Progenitor cell of endocrine pancreas (in vitro differentiated cells): ENCODE measurements at regions not wholly inside any gene's neighbourhood (a gene's known extent, or its start where the extent isn't known, plus 50 kb on each side); places are given as distances from the start of the nearest gene placed in this dataset.
A peak's percentile ranks its signal among the peaks of the same experiment; 100 is the strongest.

Experiments used
- DNase-seq: peaks from one replicate; pipeline ENCODE4 v3.0.0; 2021; ENCODE audit warnings: low spot score; ENCODE audit not compliant: unreplicated experiment
- H3K27ac Mint-ChIP-seq: 2 replicates; pipeline ENCODE4 v1.8.0; 2021; ENCODE audit warnings: mild to moderate bottlenecking, moderate library complexity, mixed read lengths
- H3K27me3 Mint-ChIP-seq: 2 replicates; pipeline ENCODE4 v1.8.0; 2021; ENCODE audit warnings: mixed read lengths
- H3K36me3 Mint-ChIP-seq: 2 replicates; pipeline ENCODE4 v1.8.0; 2022; ENCODE audit warnings: mixed read lengths; ENCODE audit not compliant: insufficient read depth
- H3K4me1 Mint-ChIP-seq: 2 replicates; pipeline ENCODE4 v1.8.0; 2021; ENCODE audit warnings: low read depth, mixed read lengths
- H3K4me3 Mint-ChIP-seq: 2 replicates; pipeline ENCODE4 v1.8.0; 2021; ENCODE audit warnings: low read depth, mild to moderate bottlenecking, moderate library complexity, mixed read lengths
- H3K9me3 Mint-ChIP-seq: 2 replicates; pipeline ENCODE4 v1.8.0; 2021; ENCODE audit warnings: low read depth, mixed read lengths
- CTCF ChIP-seq: fragments of 200-600 bp; sonication (generic); IDR thresholded peaks from one replicate; pipeline ENCODE4 v1.5.0; 2021; ENCODE audit warnings: antibody characterized with exemption, mild to moderate bottlenecking; ENCODE audit not compliant: unreplicated experiment

- peaks cover 3% of the 10 kb centered on the region for H3K4me1 Mint-ChIP-seq
- no peak overlapping the region for H3K4me3 Mint-ChIP-seq
- H3K27ac Mint-ChIP-seq, result no peak overlapping the region
- TF ChIP-seq CTCF, result no peak
- peaks cover 26% of the 10 kb centered on the region for H3K27me3 Mint-ChIP-seq
- H3K36me3 Mint-ChIP-seq, result no peaks in the 10 kb centered on the region
- no peaks in the 10 kb centered on the region for H3K9me3 Mint-ChIP-seq
- DNase-seq, result peak; percentile 4
These were observed 85.3 kb upstream of the PPP2R2D start for GRCh38 chr10:131815266-131816156.

GRCh38 chr10:131816157-131816775, 84.5 kb upstream of the PPP2R2D start:
- no peak overlapping the region for H3K27ac Mint-ChIP-seq
- no peak for TF ChIP-seq CTCF
- H3K9me3 Mint-ChIP-seq, result no peaks in the 10 kb centered on the region
- H3K27me3 Mint-ChIP-seq, result peaks cover 26% of the 10 kb centered on the region
- H3K36me3 Mint-ChIP-seq, result no peaks in the 10 kb centered on the region
- peaks cover 3% of the 10 kb centered on the region for H3K4me1 Mint-ChIP-seq
- no peak overlapping the region for H3K4me3 Mint-ChIP-seq
- DNase-seq, result peak; percentile 8

GRCh38 chr10:131816941-131817700, 83.7 kb upstream of the PPP2R2D start:
- Mint-ChIP-seq H3K4me3 (no peak overlapping the region), H3K9me3 (no peaks in the 10 kb centered on the region), H3K27ac (no peak overlapping the region), H3K36me3 (no peaks in the 10 kb centered on the region), H3K4me1 (peaks cover 3% of the 10 kb centered on the region), H3K27me3 (peaks cover 26% of the 10 kb centered on the region)
- no peak for TF ChIP-seq CTCF
- peak; percentile 7 for DNase-seq

GRCh38 chr10:131817866-131818509, 82.8 kb upstream of the PPP2R2D start:
- H3K27ac Mint-ChIP-seq, result no peak overlapping the region
- TF ChIP-seq CTCF, result no peak
- no peak overlapping the region for H3K4me3 Mint-ChIP-seq
- no peaks in the 10 kb centered on the region for H3K36me3 Mint-ChIP-seq
- H3K4me1 Mint-ChIP-seq, result peaks cover 3% of the 10 kb centered on the region
- DNase-seq, result peak; percentile 5
- H3K9me3 Mint-ChIP-seq, result no peaks in the 10 kb centered on the region
- H3K27me3 Mint-ChIP-seq, result peaks cover 26% of the 10 kb centered on the region
